Glomerular visceral epithelial cell (primary cell): ENCODE measurements at regions not wholly inside any gene's neighbourhood (a gene's known extent, or its start where the extent isn't known, plus 50 kb on each side); places are given as distances from the start of the nearest gene placed in this dataset.

Experiments
- DNase-seq: peaks from one replicate; pipeline ENCODE4 v3.0.0-alpha.2; 2016; ENCODE audit errors: extremely low spot score

- no peak for DNase-seq
Observed at GRCh38 chr10:131425752-131426533, 114.4 kb upstream of the TCERG1L start.

- no peak for DNase-seq
Observed at GRCh38 chr10:131426534-131426898, 115.0 kb upstream of the TCERG1L start.

GRCh38 chr10:131427281-131427680 lies 115.8 kb upstream of the TCERG1L start:
- no peak for DNase-seq

GRCh38 chr10:131427901-131428300 lies 116.4 kb upstream of the TCERG1L start:
- no peak for DNase-seq

DNA sequence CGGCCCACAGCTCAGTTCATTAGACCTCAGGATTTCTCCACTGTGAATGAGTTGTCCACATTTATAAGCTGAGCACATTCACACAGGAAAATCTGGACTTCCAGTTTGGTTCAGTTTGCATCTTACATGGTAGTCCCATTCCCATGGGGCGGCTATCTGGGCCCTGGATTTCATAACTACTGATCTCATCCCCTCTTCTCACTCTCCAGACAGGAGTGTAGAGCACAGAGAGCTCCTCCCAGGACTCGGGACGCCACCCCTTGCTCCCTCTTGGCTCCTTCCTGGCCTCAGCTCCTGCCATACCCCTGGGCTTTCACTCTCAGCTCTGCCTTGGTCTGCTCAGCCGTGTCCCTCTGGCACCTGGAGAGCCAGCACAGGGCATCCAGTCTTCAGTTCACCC lies 117.6 kb upstream of the TCERG1L start:
- no peak for DNase-seq

DNA sequence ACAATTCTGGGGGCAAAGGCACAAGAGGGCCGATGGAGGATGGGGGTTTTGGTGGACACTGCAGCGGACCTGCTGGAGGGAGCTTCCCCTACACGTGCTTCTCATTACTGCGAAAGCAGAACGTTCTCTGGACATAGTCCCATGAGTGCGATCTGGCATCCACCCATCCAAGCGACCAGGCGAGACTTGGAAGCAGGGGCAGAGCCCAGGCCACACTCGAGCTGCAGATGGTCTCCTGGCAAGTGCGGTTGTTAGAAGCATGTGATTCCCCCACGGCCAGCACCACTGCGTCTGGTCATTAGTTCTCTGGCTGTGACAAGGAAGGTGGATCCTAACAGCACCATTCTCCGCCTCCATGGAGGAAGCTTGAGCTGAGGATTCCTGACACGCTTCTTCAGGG lies 118.4 kb upstream of the TCERG1L start:
- no peak for DNase-seq

DNA sequence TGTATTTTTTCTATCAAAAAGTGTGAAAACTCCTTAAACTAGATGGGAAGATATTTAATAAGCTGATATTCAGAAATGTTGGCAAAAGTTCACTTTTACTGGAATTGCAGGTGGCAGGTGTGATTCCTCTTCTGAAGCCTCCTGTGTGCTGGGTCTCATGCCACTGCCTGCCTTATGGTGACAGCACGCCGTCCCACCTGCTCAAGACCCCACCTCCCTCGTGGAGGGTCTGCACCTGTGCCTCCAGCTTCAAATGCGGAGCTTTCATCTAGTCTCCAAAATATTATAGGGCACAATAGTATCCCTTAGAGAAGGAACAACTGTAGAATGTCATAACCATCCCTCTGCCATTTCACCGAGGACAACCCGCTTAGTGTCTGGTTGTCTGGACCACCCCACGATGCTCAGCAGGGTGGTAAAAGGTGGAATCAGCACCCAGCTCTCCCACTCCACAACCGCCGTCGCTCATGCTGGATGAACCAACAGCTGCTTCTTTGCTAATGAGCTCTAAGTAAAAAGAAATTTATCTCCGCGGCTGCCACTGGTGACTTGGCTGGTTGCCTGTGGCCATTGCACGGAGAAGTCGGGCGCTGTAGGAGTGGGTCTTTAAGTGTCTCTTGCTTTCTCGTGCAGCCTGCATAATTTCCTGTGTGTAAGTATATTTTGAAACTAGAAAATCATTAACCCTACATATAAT lies 119.3 kb upstream of the TCERG1L start:
- no peak for DNase-seq

- no peak for DNase-seq
Observed at GRCh38 chr10:131431533-131431932, 120.0 kb upstream of the TCERG1L start.

- no peak for DNase-seq
Observed at GRCh38 chr10:131431978-131432690, 120.6 kb upstream of the TCERG1L start.

GRCh38 chr10:131433568-131433967 lies 122.0 kb upstream of the TCERG1L start:
- no peak for DNase-seq

GRCh38 chr10:131435232-131435631 lies 123.7 kb upstream of the TCERG1L start:
- DNase-seq, result no peak

DNA sequence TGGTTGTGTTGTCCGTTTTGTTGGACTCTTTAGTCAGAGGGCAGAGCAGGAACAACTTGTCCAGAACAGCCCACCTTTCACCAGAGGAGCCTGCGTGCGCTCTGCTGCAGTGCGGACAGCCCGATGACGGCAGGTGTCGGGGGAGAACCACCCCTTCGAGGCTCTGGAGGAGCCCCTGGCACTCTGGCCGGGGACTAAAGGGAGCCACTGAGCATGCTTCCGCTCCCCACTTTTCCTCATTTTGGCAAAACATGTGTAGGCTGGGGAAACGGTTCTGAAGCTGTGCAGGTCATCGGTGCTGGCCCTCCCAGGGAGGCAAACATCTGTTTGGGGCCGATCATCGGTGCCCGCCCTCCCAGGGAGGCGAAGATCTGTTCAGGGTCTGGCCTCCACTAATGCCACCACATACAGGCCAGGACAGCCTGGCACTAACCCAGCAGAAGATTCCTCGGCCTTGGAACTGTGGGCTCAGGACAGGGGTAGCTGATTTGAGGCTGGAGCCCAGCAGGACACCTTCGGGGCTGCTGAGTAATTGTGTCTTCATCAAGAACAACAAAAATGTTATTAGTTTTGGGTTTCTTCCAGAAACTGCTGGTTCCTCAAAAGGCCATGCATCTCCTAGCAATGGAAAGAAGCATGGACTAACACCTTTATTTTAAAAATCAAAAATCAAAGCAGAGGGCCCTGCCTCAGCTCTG lies 124.4 kb upstream of the TCERG1L start:
- DNase-seq, result no peak

DNA sequence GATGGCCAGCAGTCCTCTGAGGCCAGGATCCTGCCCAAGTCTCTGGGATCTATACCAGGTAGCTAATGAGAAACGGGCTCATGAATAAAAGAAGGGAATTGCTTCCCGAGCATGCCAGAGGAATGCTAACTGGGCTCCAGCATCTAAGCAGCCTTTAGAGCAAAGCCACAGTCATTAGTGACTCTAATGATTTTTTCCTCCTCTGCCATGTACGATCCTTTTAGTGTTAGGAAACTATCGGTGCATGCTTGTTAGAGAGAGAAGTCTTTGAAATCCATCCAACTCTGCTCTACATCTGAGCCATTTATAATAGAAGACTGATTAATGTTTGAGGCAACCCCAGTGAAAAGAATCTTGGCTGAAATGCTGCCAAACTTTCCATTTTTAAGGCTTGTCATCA lies 124.9 kb upstream of the TCERG1L start:
- DNase-seq, result no peak

DNA sequence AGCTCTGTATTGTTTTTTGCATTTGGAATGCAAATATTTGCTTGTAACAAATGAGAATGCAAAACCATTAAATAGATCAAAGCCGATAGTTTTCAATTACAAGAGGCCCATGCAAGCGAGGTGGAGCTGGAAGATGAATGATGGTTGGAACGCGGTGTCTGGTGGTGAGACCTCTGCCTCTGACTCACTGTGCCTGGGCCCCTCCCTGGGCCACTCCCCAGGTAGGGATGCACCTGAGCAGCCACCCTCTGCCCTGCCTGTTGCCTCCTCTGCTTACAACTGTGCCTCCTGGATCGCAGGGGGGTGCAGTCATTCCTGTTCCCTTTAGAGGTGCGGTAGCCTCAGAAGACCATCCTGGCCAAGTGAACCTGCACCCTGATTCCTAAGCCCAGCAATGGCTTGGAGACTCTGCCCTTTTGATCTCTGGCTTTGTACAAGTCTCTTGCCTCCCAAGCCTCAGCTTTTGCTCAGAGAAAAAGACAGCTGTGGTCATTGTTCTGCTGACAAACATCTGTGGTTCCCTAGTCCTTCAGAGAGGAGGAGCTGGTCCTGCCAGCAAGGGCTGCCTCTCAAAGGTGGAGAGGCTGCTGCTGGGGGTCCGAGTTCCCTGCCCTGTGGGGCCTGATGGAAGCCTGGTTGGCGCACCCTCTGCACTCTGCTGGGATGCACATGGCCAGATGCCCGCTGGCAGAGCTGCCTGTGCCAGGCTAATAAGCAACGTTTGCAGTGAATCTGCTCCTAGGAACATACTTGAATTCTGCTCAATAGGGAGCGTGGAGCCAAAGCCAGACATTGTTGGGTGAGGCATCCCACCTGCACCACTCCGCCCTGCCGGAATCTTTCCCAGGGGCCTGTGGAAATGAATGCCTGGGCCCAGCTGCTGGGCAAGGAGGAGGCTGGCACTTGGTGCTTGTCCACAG lies 126.3 kb upstream of the TCERG1L start:
- no peak for DNase-seq

DNA sequence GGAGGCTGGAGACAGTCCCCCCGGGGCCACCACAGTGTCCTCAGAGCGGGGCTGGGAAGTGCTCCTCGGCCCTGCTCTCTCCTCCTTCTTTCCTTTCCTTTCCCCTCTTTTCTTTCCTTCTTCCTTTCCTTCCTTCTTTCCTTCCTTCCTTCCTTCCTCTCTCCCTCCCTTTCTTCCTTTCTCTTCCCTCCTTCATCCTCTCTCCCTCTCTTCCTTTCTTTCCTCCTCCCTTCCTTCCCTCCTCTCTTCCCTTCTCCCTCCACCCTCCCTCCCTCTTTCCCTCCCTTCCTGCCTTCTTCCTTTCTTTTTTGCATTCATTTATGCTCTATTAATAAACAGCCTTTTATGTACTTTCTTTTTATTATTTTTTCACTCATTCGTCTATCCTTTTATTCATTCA lies 127.1 kb upstream of the TCERG1L start:
- DNase-seq, result no peak

GRCh38 chr10:131439705-131440104 lies 128.2 kb upstream of the TCERG1L start:
- DNase-seq, result no peak

DNA sequence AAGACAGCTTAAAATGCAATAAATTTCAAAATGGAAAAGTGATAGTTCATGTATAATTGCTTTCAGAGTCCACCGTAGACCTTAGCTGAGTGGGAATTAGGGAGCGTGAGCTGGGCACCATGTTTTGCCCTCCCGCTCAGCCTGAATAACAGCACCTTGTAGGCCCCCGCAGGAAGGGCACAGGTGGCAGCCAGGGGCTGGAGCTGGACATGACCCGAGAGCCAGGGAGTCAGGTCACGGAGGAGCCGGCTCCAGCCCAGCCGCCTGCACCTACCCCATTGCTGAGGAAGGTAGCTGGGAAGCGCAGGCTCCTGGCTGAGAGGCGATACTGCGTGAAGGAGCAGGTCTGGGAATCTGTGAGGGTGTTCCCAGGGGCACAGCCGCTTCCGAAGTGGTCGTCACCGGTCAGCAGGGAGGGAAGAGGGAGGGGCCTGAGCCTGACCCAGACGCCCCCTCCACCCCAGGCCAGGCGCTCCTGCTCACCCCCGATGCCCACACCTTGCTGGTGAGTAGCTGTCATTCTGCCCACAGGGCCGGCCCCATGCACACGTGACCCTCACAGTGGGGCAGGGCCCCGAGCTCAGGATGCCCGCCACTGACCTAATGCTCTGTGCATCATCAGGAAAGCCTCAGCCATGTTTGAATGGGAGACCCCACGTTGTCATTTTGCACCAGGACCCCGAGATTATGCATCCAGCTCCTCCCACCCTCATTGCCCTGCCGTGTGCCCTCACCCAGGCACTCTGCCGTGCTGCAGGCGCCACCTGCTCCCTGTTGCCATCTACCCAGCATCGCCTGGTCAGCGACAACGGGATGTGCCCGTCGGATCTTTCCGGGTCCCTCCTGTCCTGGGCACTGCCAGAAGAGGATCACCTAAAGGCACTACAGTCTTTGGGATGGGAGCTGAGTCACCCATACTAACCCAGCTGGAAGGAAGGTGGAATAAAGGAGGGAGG lies 129.2 kb upstream of the TCERG1L start:
- DNase-seq, result no peak

- DNase-seq, result no peak
Observed at GRCh38 chr10:131442271-131442670, 130.8 kb upstream of the TCERG1L start.

DNA sequence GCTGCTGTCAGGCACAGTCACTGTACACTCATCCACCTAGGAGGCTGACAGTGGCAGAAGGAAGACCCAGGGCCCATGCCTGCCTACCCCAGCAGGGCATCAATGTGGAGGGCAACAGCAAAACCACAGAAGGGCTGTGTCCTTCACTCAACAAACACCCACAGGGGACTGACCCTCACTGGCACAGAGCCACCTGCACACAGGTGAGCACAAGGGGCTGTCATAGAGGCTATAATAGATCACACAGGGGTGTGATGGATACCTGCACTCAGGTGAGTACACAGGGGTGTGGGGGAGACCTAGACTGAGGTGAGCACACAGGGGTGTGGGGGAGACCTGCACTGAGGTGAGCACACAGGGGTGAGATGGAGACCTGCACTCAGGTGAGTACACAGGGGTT lies 132.8 kb upstream of the TCERG1L start:
- no peak for DNase-seq

GRCh38 chr10:131444862-131445461 lies 133.4 kb upstream of the TCERG1L start:
- no peak for DNase-seq
